Activated CD8-positive, alpha-beta memory T cell treated with anti-CD3 and anti-CD28 coated beads, Interleukin-2, amount 50 U/mL, for 1 hour (primary cell): ENCODE measurements at regions not wholly inside any gene's neighbourhood (a gene's known extent, or its start where the extent isn't known, plus 50 kb on each side); places are given as distances from the start of the nearest gene placed in this dataset.

Experiments used
- DNase-seq: peaks from one replicate; pipeline ENCODE4 v3.0.0-alpha.2; 2020; ENCODE audit errors: extremely low read depth

GRCh38 chr12:47560415-47560814 is 145.4 kb downstream of the RPAP3 start:
- DNase-seq: no peak

- DNase-seq: no peak
These were observed 147.0 kb downstream of the RPAP3 start for GRCh38 chr12:47558625-47559345.

- no peak for DNase-seq
These were observed 148.4 kb downstream of the RPAP3 start for GRCh38 chr12:47557386-47557785.

- DNase-seq: no peak
These were observed 149.4 kb downstream of the RPAP3 start for GRCh38 chr12:47556261-47557030.

- no peak for DNase-seq
These were observed 151.7 kb downstream of the RPAP3 start for GRCh38 chr12:47554046-47554653.

- DNase-seq: no peak
These were observed 152.6 kb downstream of the RPAP3 start for GRCh38 chr12:47553266-47553665.

GRCh38 chr12:47551426-47551851 is 154.4 kb downstream of the RPAP3 start:
- DNase-seq: no peak

GRCh38 chr12:47549258-47549657 is 156.6 kb downstream of the RPAP3 start:
- DNase-seq: no peak

- DNase-seq: no peak
These were observed 157.4 kb downstream of the RPAP3 start for GRCh38 chr12:47548401-47548800.

- no peak for DNase-seq
These were observed 158.8 kb downstream of the RPAP3 start for GRCh38 chr12:47547077-47547476.

GRCh38 chr12:47545938-47546609 is 159.8 kb downstream of the RPAP3 start:
- no peak for DNase-seq

GRCh38 chr12:47534695-47535094 is 171.1 kb downstream of the RPAP3 start:
- no peak for DNase-seq

- DNase-seq: no peak
These were observed 175.8 kb downstream of the RPAP3 start for GRCh38 chr12:47530050-47530449.

GRCh38 chr12:47527816-47528215 is 178.0 kb downstream of the RPAP3 start:
- no peak for DNase-seq

- no peak for DNase-seq
These were observed 185.8 kb downstream of the RPAP3 start for GRCh38 chr12:47520029-47520428.

- no peak for DNase-seq
These were observed 188.7 kb downstream of the RPAP3 start for GRCh38 chr12:47517122-47517521.

GRCh38 chr12:47509398-47509851 is 196.4 kb downstream of the RPAP3 start:
- no peak for DNase-seq

- DNase-seq: no peak
These were observed 198.6 kb downstream of the RPAP3 start for GRCh38 chr12:47507221-47507620.

GRCh38 chr12:47504775-47505446 is 200.9 kb downstream of the RPAP3 start:
- DNase-seq: no peak

GRCh38 chr12:47493801-47494200 is 212.0 kb downstream of the RPAP3 start:
- no peak for DNase-seq

GRCh38 chr12:47491516-47492305 is 214.1 kb downstream of the RPAP3 start:
- no peak for DNase-seq
